CD4-positive, alpha-beta T cell (primary cell): ENCODE measurements at regions not wholly inside any gene's neighbourhood (a gene's known extent, or its start where the extent isn't known, plus 50 kb on each side); places are given as distances from the start of the nearest gene placed in this dataset.
"Not testable (repeated sequence)": the region's sequence is repeated elsewhere in the genome, so short reads cannot be mapped to it uniquely, and the experiment has no call there.

Source experiments
- ATAC-seq: fragments of 200-7000 bp; cut with Tn5 transposase; one replicate; pipeline ENCODE4 v1.10.0; 2022; ENCODE audit warnings: mild to moderate bottlenecking; ENCODE audit not compliant: poor library complexity
- CTCF ChIA-PET: fragments of 350-600 bp; sonication (Branson Sonifier 250); formaldehyde crosslinking; loops from one replicate; lab custom pipeline; 2021; ENCODE audit warnings: antibody characterized with exemption, inconsistent platforms; lab: Charles Lee
- POLR2A ChIA-PET: fragments of 350-600 bp; sonication (Branson Sonifier 250); formaldehyde crosslinking; loops from one replicate; lab custom pipeline; 2021; ENCODE audit warnings: antibody characterized with exemption, inconsistent platforms; lab: Charles Lee
- DNase-seq, 14 experiments: peaks; one replicate each; pipeline ENCODE4 v3.0.0-alpha.2; 2013 to 2020; ENCODE audit warnings: mixed read lengths in 2 of 14
- H3K27ac ChIP-seq, 2 donors: one replicate each; pipeline versions ENCODE4 v1.5.1 to v1.7.0; 2013; ENCODE audit warnings: low read length in 2 of 2, low read depth in 1 of 2, mild to moderate bottlenecking in 1 of 2
- H3K27me3 ChIP-seq, 2 experiments: 1 replicate in 1 of 2; 2 replicates in 1 of 2; pipeline versions ENCODE4 v1.6.1 to v1.7.0; 2013; ENCODE audit warnings: low read length in 2 of 2, control low read depth in 1 of 2, mild to moderate bottlenecking in 1 of 2, moderate library complexity in 1 of 2; ENCODE audit not compliant: insufficient read depth in 2 of 2, control insufficient read depth in 1 of 2
- H3K36me3 ChIP-seq: one replicate; pipeline ENCODE4 v1.6.1; 2013; ENCODE audit warnings: low read length, control low read depth; ENCODE audit not compliant: insufficient read depth
- H3K4me1 ChIP-seq: one replicate; pipeline ENCODE4 v1.6.1; 2013; ENCODE audit warnings: low read length, control low read depth; ENCODE audit not compliant: insufficient read depth
- H3K4me3 ChIP-seq: one replicate; pipeline ENCODE4 v1.5.1; 2013; ENCODE audit warnings: mild to moderate bottlenecking, low read length, moderate library complexity
- H3K9me3 ChIP-seq, 2 experiments: 1 replicate in 1 of 2; 2 replicates in 1 of 2; pipeline versions ENCODE4 v1.6.1 to v1.7.0; 2013; ENCODE audit warnings: low read length in 2 of 2, mild to moderate bottlenecking in 2 of 2, control low read depth in 1 of 2, moderate library complexity in 1 of 2; ENCODE audit not compliant: control insufficient read depth in 1 of 2, insufficient read depth in 1 of 2
- H3K27ac Mint-ChIP-seq: one replicate; pipeline ENCODE4 v1.8.0; 2020; ENCODE audit warnings: mixed read lengths
- H3K27me3 Mint-ChIP-seq: one replicate; pipeline ENCODE4 v1.8.0; 2021; ENCODE audit warnings: mixed read lengths
- H3K36me3 Mint-ChIP-seq: one replicate; pipeline ENCODE4 v1.8.0; 2021; ENCODE audit warnings: low read depth, mixed read lengths
- H3K4me1 Mint-ChIP-seq: one replicate; pipeline ENCODE4 v1.8.0; 2021; ENCODE audit warnings: low read depth, mixed read lengths
- H3K4me3 Mint-ChIP-seq: one replicate; pipeline ENCODE4 v1.8.0; 2020; ENCODE audit warnings: mild to moderate bottlenecking, mixed read lengths
- H3K9me3 Mint-ChIP-seq: one replicate; pipeline ENCODE4 v1.8.0; 2020; ENCODE audit warnings: mixed read lengths
- intact Hi-C, 2 experiments: fragments of 100-400 bp; cut with DNase I in 1 of 2; cut with micrococcal nuclease in 1 of 2; formaldehyde crosslinking; loops; one replicate each; pipeline versions ENCODE4 v1.15.1 to v1.9.0; 2023 to 2025; cut with DNase I, micrococcal nuclease
- TF ChIP-seq, protein P1 (sequence below): fragments of 200-600 bp; IDR thresholded peaks from one replicate; pipeline ENCODE4 v1.8.0; 2022; ENCODE audit warnings: antibody characterized with exemption, mild to moderate bottlenecking

DNA sequence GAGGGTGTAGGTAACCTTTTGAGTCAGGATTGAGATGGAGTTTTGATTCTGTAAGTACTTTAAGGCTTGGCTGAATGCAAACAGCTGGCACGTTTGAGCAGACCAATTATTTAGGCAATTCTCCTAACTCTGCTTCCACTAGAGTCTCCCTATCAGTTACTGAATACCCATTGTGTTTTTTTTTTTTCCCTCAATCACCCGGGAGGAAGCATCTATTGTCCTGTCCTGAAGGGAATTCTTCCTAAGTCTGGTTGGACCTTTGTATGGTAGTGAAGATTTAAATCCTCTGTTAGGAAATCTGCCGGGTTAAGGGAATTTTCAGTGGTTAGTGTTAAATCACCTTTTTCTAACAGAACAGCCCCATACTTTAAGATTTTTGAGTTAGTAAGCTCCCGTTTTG lies 571.2 kb upstream of the USP24 start:
- intact Hi-C loops = no loop called here
- H3K4me1 ChIP-seq = no peaks in the 10 kb centered on the region
- TF ChIP-seq, protein P1, sequence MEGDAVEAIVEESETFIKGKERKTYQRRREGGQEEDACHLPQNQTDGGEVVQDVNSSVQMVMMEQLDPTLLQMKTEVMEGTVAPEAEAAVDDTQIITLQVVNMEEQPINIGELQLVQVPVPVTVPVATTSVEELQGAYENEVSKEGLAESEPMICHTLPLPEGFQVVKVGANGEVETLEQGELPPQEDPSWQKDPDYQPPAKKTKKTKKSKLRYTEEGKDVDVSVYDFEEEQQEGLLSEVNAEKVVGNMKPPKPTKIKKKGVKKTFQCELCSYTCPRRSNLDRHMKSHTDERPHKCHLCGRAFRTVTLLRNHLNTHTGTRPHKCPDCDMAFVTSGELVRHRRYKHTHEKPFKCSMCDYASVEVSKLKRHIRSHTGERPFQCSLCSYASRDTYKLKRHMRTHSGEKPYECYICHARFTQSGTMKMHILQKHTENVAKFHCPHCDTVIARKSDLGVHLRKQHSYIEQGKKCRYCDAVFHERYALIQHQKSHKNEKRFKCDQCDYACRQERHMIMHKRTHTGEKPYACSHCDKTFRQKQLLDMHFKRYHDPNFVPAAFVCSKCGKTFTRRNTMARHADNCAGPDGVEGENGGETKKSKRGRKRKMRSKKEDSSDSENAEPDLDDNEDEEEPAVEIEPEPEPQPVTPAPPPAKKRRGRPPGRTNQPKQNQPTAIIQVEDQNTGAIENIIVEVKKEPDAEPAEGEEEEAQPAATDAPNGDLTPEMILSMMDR = no peak
- POLR2A ChIA-PET = no interaction called here
- no peak overlapping the region for H3K27ac Mint-ChIP-seq
- H3K9me3 Mint-ChIP-seq = peaks cover 2% of the 10 kb centered on the region
- H3K27me3 ChIP-seq = no peaks in the 10 kb centered on the region
- ATAC-seq (no peak), DNase-seq (no peak)
- no peaks in the 10 kb centered on the region for H3K27me3 Mint-ChIP-seq
- no peak overlapping the region for H3K27ac ChIP-seq
- CTCF ChIA-PET = no interaction called here
- no peaks in the 10 kb centered on the region for H3K36me3 Mint-ChIP-seq
- H3K4me3 ChIP-seq = no peak overlapping the region
- H3K4me1 Mint-ChIP-seq = no peaks in the 10 kb centered on the region
- H3K9me3 ChIP-seq = peaks cover 0 to 5% of the 10 kb centered on the region in 2 experiments
- H3K36me3 ChIP-seq = no peaks in the 10 kb centered on the region
- H3K4me3 Mint-ChIP-seq = no peak overlapping the region

DNA sequence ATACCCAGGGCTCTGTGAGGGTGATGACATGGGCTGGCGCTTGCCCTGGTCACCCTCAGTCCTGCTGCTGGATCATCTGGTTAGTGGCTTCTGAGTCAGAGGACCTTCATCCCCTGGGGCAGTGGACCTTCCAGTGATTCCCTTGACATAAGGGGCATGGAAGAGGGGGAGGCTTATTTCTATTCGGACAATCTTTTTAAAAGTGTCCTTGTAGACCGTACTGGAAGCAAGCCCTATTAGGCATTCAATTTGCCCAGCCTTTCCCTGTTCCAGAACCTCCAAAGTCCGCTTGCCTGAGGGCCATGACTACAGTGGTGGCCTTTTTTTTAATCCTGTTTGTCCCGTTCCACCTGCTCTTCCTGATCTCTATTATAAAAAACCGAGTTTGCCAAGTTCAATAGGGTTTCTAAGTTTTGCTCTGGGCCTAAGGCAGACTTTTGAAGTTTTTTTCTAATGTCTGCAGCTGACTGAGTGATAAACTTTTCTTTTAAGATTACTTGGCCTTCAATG lies 569.8 kb upstream of the USP24 start:
- H3K36me3 ChIP-seq, H3K27ac Mint-ChIP-seq, ATAC-seq, H3K27me3 ChIP-seq, H3K4me1 Mint-ChIP-seq, DNase-seq, intact Hi-C loops, H3K4me3 ChIP-seq, CTCF ChIA-PET, H3K4me3 Mint-ChIP-seq, H3K27ac ChIP-seq, H3K27me3 Mint-ChIP-seq, H3K9me3 ChIP-seq, H3K9me3 Mint-ChIP-seq, H3K4me1 ChIP-seq, POLR2A ChIA-PET, H3K36me3 Mint-ChIP-seq: not testable (repeated sequence)

DNA sequence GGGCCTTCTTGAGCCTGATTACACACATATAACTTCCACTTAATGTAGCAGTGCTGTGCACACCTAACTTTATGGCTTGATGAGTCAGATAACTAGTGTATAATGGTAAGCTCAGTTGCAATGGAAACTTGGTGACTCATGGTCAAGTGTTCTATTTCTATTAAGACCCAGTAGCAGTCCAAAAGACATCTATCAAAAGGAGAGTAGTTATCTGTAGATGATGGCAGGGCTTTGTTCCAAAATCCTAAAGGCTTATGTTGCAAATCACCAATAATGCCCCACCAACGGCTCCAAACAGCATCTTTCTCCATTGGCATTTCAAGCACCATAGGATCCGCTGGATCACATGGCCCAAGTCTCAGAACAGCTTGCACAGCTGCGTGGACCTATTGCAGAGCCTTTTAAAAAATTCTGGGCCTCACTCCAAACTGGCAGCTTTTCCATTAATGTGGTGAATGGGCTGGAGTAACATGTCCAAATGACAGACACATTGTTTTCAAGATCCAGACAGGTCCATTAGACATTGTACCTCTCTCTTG lies 566.8 kb upstream of the USP24 start:
- Histone ChIP-seq H3K27ac (no peak overlapping the region), H3K27me3 (no peaks in the 10 kb centered on the region), H3K36me3 (no peaks in the 10 kb centered on the region), H3K4me1 (no peaks in the 10 kb centered on the region), H3K9me3 (peaks cover 0 to 5% of the 10 kb centered on the region in 2 experiments), H3K4me3 (no peak overlapping the region)
- no peaks in the 10 kb centered on the region for H3K36me3 Mint-ChIP-seq
- H3K27me3 Mint-ChIP-seq = peaks cover 3% of the 10 kb centered on the region
- H3K4me3 Mint-ChIP-seq = no peak overlapping the region
- ChIA-PET CTCF (no interaction called here), POLR2A (no interaction called here)
- ATAC-seq (no peak), DNase-seq (no peak)
- peaks cover 2% of the 10 kb centered on the region for H3K9me3 Mint-ChIP-seq
- H3K27ac Mint-ChIP-seq = no peak overlapping the region
- TF ChIP-seq, protein P1 = no peak
- H3K4me1 Mint-ChIP-seq = no peaks in the 10 kb centered on the region
- intact Hi-C loops = no loop called here

DNA sequence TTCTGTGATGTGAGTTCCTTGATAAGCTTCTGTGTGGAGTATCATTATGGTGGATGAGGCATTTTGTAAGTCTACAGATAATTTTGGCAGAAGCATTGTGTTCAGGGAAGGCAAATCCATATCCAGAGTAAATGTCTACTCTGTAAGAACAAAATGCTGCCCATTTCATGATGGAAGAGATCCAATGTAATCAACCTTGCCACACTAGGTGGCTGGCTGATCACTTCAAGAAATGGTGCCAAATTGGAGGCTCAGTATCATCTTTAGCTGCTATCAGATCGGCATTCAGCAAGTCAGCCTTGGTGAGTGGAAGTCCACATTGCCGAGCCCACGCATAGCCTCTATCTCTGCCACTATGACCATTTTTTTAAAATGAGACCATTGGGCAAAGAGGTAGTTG lies 565.8 kb upstream of the USP24 start:
- Mint-ChIP-seq H3K27ac (no peak overlapping the region), H3K36me3 (no peaks in the 10 kb centered on the region), H3K9me3 (peaks cover 2% of the 10 kb centered on the region), H3K4me3 (no peak overlapping the region), H3K27me3 (peaks cover 3% of the 10 kb centered on the region), H3K4me1 (no peaks in the 10 kb centered on the region)
- Histone ChIP-seq H3K36me3 (no peaks in the 10 kb centered on the region), H3K9me3 (peaks cover 0 to 5% of the 10 kb centered on the region in 2 experiments), H3K27ac (no peak overlapping the region), H3K27me3 (no peaks in the 10 kb centered on the region), H3K4me1 (no peaks in the 10 kb centered on the region), H3K4me3 (no peak overlapping the region)
- ChIA-PET POLR2A (no interaction called here), CTCF (no interaction called here)
- TF ChIP-seq, protein P1 = no peak
- no peak for DNase-seq
- intact Hi-C loops = no loop called here
- ATAC-seq = no peak
